Caco-2 (cell line): ENCODE measurements at regions not wholly inside any gene's neighbourhood (a gene's known extent, or its start where the extent isn't known, plus 50 kb on each side); places are given as distances from the start of the nearest gene placed in this dataset.

Experiments used
- BruUV-seq: library from RNA; stranded (reverse); fragments of 400-500 nt; replicated peaks from 2 replicates; lab custom pipeline; 2021; lab: Mats Ljungman, UMichigan
- CTCF ChIA-PET: fragments of 300-600 bp; sonication (Branson Sonifier 250); formaldehyde crosslinking; loops from one replicate; lab custom pipeline; 2022; ENCODE audit warnings: antibody characterized with exemption; lab: Charles Lee
- POLR2A ChIA-PET: fragments of 300-600 bp; sonication (Branson Sonifier 250); formaldehyde crosslinking; loops from one replicate; lab custom pipeline; 2022; ENCODE audit warnings: antibody characterized with exemption; lab: Charles Lee
- DNase-seq, 2 experiments: peaks; one replicate each; pipeline versions ENCODE4 v3.0.0 to v3.0.0-alpha.2; 2020 to 2022
- H3K27me3 ChIP-seq: replicated peaks from 2 replicates; pipeline ENCODE4 v1.6.0; 2011; ENCODE audit warnings: low read length; ENCODE audit not compliant: control insufficient read depth, insufficient read depth
- H3K36me3 ChIP-seq: 2 replicates; pipeline ENCODE4 v1.5.1; 2011; ENCODE audit warnings: low read length; ENCODE audit not compliant: control insufficient read depth, insufficient read depth
- H3K4me1 ChIP-seq: fragments of 250-450 bp; sonication (Bioruptor Pico); 2 replicates; pipeline ENCODE4 v1.5.1; 2020; ENCODE audit warnings: mild to moderate bottlenecking
- H3K4me3 ChIP-seq: 2 replicates; pipeline ENCODE4 v1.5.1; 2011; ENCODE audit warnings: low read depth, mild to moderate bottlenecking, control low read depth, low read length
- H3K9me3 ChIP-seq: fragments of 250-450 bp; sonication (Bioruptor Pico); 2 replicates; pipeline ENCODE4 v1.5.1; 2020; ENCODE audit warnings: mild to moderate bottlenecking, moderate library complexity
- H3K27ac Mint-ChIP-seq: one replicate; pipeline ENCODE4 v1.8.0; 2022; ENCODE audit warnings: mixed read lengths; ENCODE audit not compliant: unreplicated experiment
- H3K27me3 Mint-ChIP-seq: one replicate; pipeline ENCODE4 v1.8.0; 2022; ENCODE audit warnings: mixed read lengths; ENCODE audit not compliant: insufficient read depth, unreplicated experiment
- H3K36me3 Mint-ChIP-seq: one replicate; pipeline ENCODE4 v1.8.0; 2022; ENCODE audit warnings: mild to moderate bottlenecking, mixed read lengths; ENCODE audit not compliant: insufficient read depth, unreplicated experiment
- H3K4me1 Mint-ChIP-seq: one replicate; pipeline ENCODE4 v1.8.0; 2022; ENCODE audit warnings: low read depth, mixed read lengths; ENCODE audit not compliant: unreplicated experiment
- H3K4me3 Mint-ChIP-seq: one replicate; pipeline ENCODE4 v1.8.0; 2022; ENCODE audit warnings: mild to moderate bottlenecking, moderate library complexity, mixed read lengths; ENCODE audit not compliant: unreplicated experiment
- H3K9me3 Mint-ChIP-seq: one replicate; pipeline ENCODE4 v1.8.0; 2022; ENCODE audit warnings: mixed read lengths; ENCODE audit not compliant: unreplicated experiment
- CTCF ChIP-seq, 2 experiments: fragments of 200-600 bp in 1 of 2; IDR thresholded peaks; 1 replicate in 1 of 2; 2 replicates in 1 of 2; pipeline versions ENCODE4 v1.5.1 to v1.8.0; 2011 to 2022; ENCODE audit warnings: antibody characterized with exemption in 1 of 2, control low read depth in 1 of 2, inconsistent platforms in 1 of 2, low read depth in 1 of 2, low read length in 1 of 2, mild to moderate bottlenecking in 1 of 2, moderate library complexity in 1 of 2; ENCODE audit not compliant: insufficient read depth in 1 of 2, severe bottlenecking in 1 of 2, unreplicated experiment in 1 of 2
- intact Hi-C: fragments of 100-400 bp; cut with micrococcal nuclease; formaldehyde crosslinking; loops from one replicate; pipeline ENCODE4 v1.10.0; 2022; ENCODE audit not compliant: unreplicated experiment

DNA sequence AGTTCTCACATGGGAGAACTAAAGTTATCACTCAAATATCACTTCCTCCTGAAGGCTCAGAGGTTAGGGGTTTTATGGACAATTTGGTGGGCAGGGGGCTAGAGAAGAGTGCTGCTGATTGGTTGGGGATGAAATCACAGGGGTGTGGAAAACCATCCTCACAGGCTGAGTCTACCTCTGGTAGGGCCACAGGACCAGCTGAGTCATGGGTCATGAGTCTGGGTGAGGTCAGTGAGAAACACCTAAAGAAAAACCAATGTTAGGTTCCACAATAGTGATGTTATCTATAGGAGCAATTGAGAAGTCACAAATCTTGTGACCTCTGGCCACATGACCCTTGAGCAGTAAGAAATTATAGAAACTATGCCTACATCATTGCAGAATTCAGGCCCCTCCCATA lies 203.3 kb upstream of the TARS1 start:
- no TSS peak for BruUV-seq
- Mint-ChIP-seq H3K9me3 (no peaks in the 10 kb centered on the region), H3K27ac (no peak overlapping the region), H3K27me3 (no peaks in the 10 kb centered on the region), H3K4me1 (no peaks in the 10 kb centered on the region), H3K36me3 (no peaks in the 10 kb centered on the region), H3K4me3 (no peak overlapping the region)
- DNase-seq: no peak
- POLR2A ChIA-PET: no interaction called here
- H3K27me3 ChIP-seq: no peaks in the 10 kb centered on the region
- H3K9me3 ChIP-seq: no peaks in the 10 kb centered on the region
- H3K36me3 ChIP-seq: no peaks in the 10 kb centered on the region
- TF ChIP-seq CTCF (IDR thresholded peaks at IDR 0.05; ENCODE audit: insufficient read depth in 1 of 2, low read depth in 1 of 2, low read length in 1 of 2, severe bottlenecking in 1 of 2, unreplicated experiment in 1 of 2): no peak
- intact Hi-C loops: no loop called here
- H3K4me3 ChIP-seq: no peak overlapping the region
- H3K4me1 ChIP-seq: no peaks in the 10 kb centered on the region
- CTCF ChIA-PET: no interaction called here

- Mint-ChIP-seq H3K9me3 (no peaks in the 10 kb centered on the region), H3K4me1 (no peaks in the 10 kb centered on the region), H3K4me3 (no peak overlapping the region), H3K36me3 (no peaks in the 10 kb centered on the region), H3K27ac (no peak overlapping the region), H3K27me3 (no peaks in the 10 kb centered on the region)
- POLR2A ChIA-PET: no interaction called here
- intact Hi-C loops: no loop called here
- no peak for DNase-seq
- CTCF ChIA-PET: no interaction called here
- TF ChIP-seq CTCF (IDR thresholded peaks at IDR 0.05; ENCODE audit: insufficient read depth in 1 of 2, low read depth in 1 of 2, low read length in 1 of 2, severe bottlenecking in 1 of 2, unreplicated experiment in 1 of 2): no peak
- H3K4me3 ChIP-seq: no peak overlapping the region
- BruUV-seq: no TSS peak
- H3K27me3 ChIP-seq: no peaks in the 10 kb centered on the region
- H3K36me3 ChIP-seq: no peaks in the 10 kb centered on the region
- no peaks in the 10 kb centered on the region for H3K4me1 ChIP-seq
- H3K9me3 ChIP-seq: no peaks in the 10 kb centered on the region
Observed at GRCh38 chr5:33238826-33239695, 201.7 kb upstream of the TARS1 start.

- Histone ChIP-seq H3K4me1 (no peaks in the 10 kb centered on the region), H3K27me3 (no peaks in the 10 kb centered on the region), H3K9me3 (no peaks in the 10 kb centered on the region), H3K36me3 (no peaks in the 10 kb centered on the region), H3K4me3 (no peak overlapping the region)
- BruUV-seq: no TSS peak
- POLR2A ChIA-PET: no interaction called here
- Mint-ChIP-seq H3K27me3 (no peaks in the 10 kb centered on the region), H3K4me3 (no peak overlapping the region), H3K27ac (no peak overlapping the region), H3K9me3 (no peaks in the 10 kb centered on the region), H3K4me1 (no peaks in the 10 kb centered on the region), H3K36me3 (no peaks in the 10 kb centered on the region)
- no peak for TF ChIP-seq CTCF (IDR thresholded peaks at IDR 0.05; ENCODE audit: insufficient read depth in 1 of 2, low read depth in 1 of 2, low read length in 1 of 2, severe bottlenecking in 1 of 2, unreplicated experiment in 1 of 2)
- CTCF ChIA-PET: no interaction called here
- DNase-seq: no peak
- intact Hi-C loops: no loop called here
Observed at GRCh38 chr5:33240558-33240957, 200.2 kb upstream of the TARS1 start.
